Lung (tissue), 11 donors: ENCODE measurements at regions not wholly inside any gene's neighbourhood (a gene's known extent, or its start where the extent isn't known, plus 50 kb on each side); places are given as distances from the start of the nearest gene placed in this dataset.

Experiments
- ATAC-seq: fragments of 200-7000 bp; cut with Tn5 transposase; one replicate; pipeline ENCODE4 v1.9.1; 2020; ENCODE audit warnings: moderate number of reproducible peaks; ENCODE audit not compliant: insufficient read depth, low FRiP score
- DNase-seq, 3 donors: peaks; one replicate each; pipeline ENCODE4 v3.0.0-alpha.2; 2013 to 2017
- H3K27ac ChIP-seq, 2 donors: one replicate each; pipeline ENCODE4 v1.5.1; 2013; ENCODE audit warnings: mild to moderate bottlenecking in 2 of 2, moderate library complexity in 2 of 2, control low read depth in 1 of 2, inconsistent platforms in 1 of 2, low read depth in 1 of 2, low read length in 1 of 2
- H3K27me3 ChIP-seq, 3 donors: one replicate each; pipeline ENCODE4 v1.5.1; 2013; ENCODE audit warnings: low read length in 2 of 3; ENCODE audit not compliant: control insufficient read depth in 3 of 3, insufficient read depth in 3 of 3
- H3K36me3 ChIP-seq, 4 donors: one replicate each; pipeline ENCODE4 v1.5.1; 2013; ENCODE audit warnings: low read length in 4 of 4, mild to moderate bottlenecking in 1 of 4, moderate library complexity in 1 of 4; ENCODE audit not compliant: control insufficient read depth in 4 of 4, insufficient read depth in 4 of 4
- H3K4me1 ChIP-seq, 5 donors: one replicate each; pipeline ENCODE4 v1.5.1; 2013; ENCODE audit warnings: low read length in 5 of 5, mild to moderate bottlenecking in 2 of 5, moderate library complexity in 1 of 5; ENCODE audit not compliant: control insufficient read depth in 5 of 5, insufficient read depth in 5 of 5
- H3K4me3 ChIP-seq: one replicate; pipeline ENCODE4 v1.5.1; 2013; ENCODE audit warnings: mild to moderate bottlenecking, control low read depth, moderate library complexity
- H3K9ac ChIP-seq, 2 donors: one replicate each; pipeline ENCODE4 v1.5.1; 2013; ENCODE audit warnings: low read length in 2 of 2, control low read depth in 1 of 2; ENCODE audit not compliant: insufficient read depth in 1 of 2
- H3K9me3 ChIP-seq, 4 donors: one replicate each; pipeline ENCODE4 v1.5.1; 2013; ENCODE audit warnings: low read length in 3 of 4, mild to moderate bottlenecking in 1 of 4, moderate library complexity in 1 of 4; ENCODE audit not compliant: control insufficient read depth in 4 of 4, insufficient read depth in 3 of 4
- WGBS, 2 donors: extraction: QIAGEN DNeasy Blood & Tissue Kit; methylation state at CpG; one replicate each; pipeline ENCODE4 v1.1.7; 2013; 5-methylcytosine and 5-hydroxymethylcytosine counted together
- TF ChIP-seq, protein P1 (sequence below): IDR thresholded peaks from 2 replicates; pipeline ENCODE4 v1.5.1; 2012; ENCODE audit warnings: mild to moderate bottlenecking; ENCODE audit errors: control extremely low read depth, extremely low read depth
- donor health status: control.
- donor health status: control.
- donor health status: Bipolar disorder and iron deficiency.
- donor health status: healthy.
- donor health status: DM: yes; HTN: yes; CAD: no.

GRCh38 chr14:60563113-60563512, 54.2 kb downstream of the SIX6 start:
- no peak overlapping the region for H3K27ac ChIP-seq
- H3K4me3 ChIP-seq, result no peak overlapping the region
- ATAC-seq, result no peak

DNA sequence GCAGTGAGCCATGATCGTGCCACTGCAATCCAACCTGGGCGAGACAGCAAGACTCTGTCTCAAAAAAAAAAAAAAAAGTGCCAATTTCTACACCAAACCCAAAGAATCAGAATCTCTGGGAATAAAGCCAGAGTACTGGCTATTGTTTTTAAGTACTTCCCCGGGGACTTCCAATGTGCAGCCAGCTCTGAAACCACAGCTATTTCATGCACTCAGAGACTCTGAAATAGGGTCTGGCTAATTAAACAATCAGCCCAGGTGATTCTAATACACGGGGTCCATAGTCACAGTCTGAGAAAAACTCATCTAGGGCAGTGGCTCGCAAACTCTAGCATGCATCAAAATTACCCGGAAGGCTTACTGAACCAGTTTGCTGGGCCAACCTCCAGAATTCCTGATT, 56.3 kb downstream of the SIX6 start:
- no peak overlapping the region for H3K27ac ChIP-seq
- peaks cover 0 to 19% (median 6%) of the 10 kb centered on the region in 5 donors for H3K4me1 ChIP-seq
- no peaks in the 10 kb centered on the region for H3K27me3 ChIP-seq
- ATAC-seq (no peak), DNase-seq (peak in 1 of 3 donors; percentile 26)
- H3K4me3 ChIP-seq, result no peak overlapping the region
- no peaks in the 10 kb centered on the region for H3K9me3 ChIP-seq
- WGBS, 2 donors, result 61 to 84% methylated on average over 6 of the region's 6 CpGs
- TF ChIP-seq, protein P1, sequence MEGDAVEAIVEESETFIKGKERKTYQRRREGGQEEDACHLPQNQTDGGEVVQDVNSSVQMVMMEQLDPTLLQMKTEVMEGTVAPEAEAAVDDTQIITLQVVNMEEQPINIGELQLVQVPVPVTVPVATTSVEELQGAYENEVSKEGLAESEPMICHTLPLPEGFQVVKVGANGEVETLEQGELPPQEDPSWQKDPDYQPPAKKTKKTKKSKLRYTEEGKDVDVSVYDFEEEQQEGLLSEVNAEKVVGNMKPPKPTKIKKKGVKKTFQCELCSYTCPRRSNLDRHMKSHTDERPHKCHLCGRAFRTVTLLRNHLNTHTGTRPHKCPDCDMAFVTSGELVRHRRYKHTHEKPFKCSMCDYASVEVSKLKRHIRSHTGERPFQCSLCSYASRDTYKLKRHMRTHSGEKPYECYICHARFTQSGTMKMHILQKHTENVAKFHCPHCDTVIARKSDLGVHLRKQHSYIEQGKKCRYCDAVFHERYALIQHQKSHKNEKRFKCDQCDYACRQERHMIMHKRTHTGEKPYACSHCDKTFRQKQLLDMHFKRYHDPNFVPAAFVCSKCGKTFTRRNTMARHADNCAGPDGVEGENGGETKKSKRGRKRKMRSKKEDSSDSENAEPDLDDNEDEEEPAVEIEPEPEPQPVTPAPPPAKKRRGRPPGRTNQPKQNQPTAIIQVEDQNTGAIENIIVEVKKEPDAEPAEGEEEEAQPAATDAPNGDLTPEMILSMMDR, result no peak
- no peaks in the 10 kb centered on the region for H3K36me3 ChIP-seq
- no peak overlapping the region for H3K9ac ChIP-seq

More at GRCh38 chr14:60563113-60563512, 54.2 kb downstream of the SIX6 start:
- no peaks in the 10 kb centered on the region for H3K9me3 ChIP-seq
- TF ChIP-seq, protein P1, result no peak
- H3K9ac ChIP-seq, result no peak overlapping the region
- WGBS, 2 donors, result 32 to 46% methylated on average over 2 of the region's 2 CpGs
- peak in 2 of 3 donors; percentile 60 to 75 for DNase-seq
- H3K36me3 ChIP-seq, result no peaks in the 10 kb centered on the region
- no peaks in the 10 kb centered on the region for H3K27me3 ChIP-seq
- peaks cover 0 to 19% (median 8%) of the 10 kb centered on the region in 5 donors for H3K4me1 ChIP-seq

DNA sequence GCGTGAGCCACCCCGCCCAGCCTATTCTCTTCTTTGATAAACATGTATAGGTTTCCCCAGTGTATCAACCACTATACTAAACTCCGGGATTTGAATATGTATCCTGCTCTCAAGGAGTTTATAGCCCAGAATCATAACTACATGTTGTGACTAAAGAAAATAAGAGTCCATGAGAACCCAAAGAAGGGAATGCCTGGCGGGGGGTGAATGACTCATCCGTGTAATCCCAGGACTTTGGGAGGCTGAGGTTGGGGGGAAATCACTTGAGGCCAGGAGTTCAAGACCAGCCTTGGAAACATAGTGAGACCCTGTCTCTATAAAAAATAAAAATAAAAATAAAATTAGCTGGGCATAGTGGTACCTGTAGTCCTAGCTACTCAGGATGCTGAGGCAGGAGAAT, 57.2 kb downstream of the SIX6 start:
- TF ChIP-seq, protein P1, result no peak
- Histone ChIP-seq H3K4me3 (no peak overlapping the region), H3K27ac (no peak overlapping the region), H3K36me3 (no peaks in the 10 kb centered on the region), H3K9me3 (no peaks in the 10 kb centered on the region), H3K9ac (no peak overlapping the region), H3K4me1 (peaks cover 0 to 19% (median 6%) of the 10 kb centered on the region in 5 donors), H3K27me3 (no peaks in the 10 kb centered on the region)
- ATAC-seq (no peak), DNase-seq (no peak)
- 86 to 87% methylated on average over 5 of the region's 5 CpGs for WGBS, 2 donors

DNA sequence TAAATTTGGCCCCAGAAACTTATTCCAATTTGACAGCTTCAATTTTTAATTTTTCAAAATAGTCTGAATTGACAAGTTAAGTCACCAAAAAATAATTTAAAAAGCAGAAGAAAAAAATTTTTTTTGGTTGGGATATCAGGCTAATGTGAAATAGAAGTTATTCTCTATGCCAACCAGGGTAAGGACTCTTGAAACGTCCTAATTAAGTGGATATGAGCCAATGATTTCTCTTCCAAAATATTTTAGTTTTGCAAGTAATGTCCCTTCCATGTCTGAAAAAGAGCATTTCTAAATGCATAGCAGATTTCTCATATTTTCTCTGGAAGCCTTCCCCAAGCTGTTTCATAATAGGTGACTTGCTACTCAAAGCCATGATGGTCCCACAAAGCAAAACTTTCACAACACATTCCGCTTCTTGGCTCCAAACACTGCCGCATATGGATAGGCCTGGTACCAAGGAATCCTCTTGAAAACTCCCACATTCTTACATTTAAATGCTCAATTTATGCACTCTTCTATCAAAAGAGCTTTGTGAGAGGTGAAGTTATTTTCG, 65.1 kb downstream of the SIX6 start:
- 72 to 86% methylated on average over 4 of the region's 4 CpGs for WGBS, 2 donors
- Histone ChIP-seq H3K9ac (no peak overlapping the region), H3K4me1 (no peaks in the 10 kb centered on the region), H3K36me3 (no peaks in the 10 kb centered on the region), H3K27ac (no peak overlapping the region), H3K4me3 (no peak overlapping the region), H3K27me3 (no peaks in the 10 kb centered on the region), H3K9me3 (no peaks in the 10 kb centered on the region)
- DNase-seq (peak in 2 of 3 donors; percentile 19 to 57), ATAC-seq (no peak)
- TF ChIP-seq, protein P1, result no peak
